Right lobe of liver (tissue), 4 donors: ENCODE measurements at regions not wholly inside any gene's neighbourhood (a gene's known extent, or its start where the extent isn't known, plus 50 kb on each side); places are given as distances from the start of the nearest gene placed in this dataset.

Source experiments
- CTCF ChIP-seq, 4 donors: fragments of 200-600 bp in 3 of 4; fragments of 450-650 bp in 1 of 4; IDR thresholded peaks; one replicate each; pipeline versions ENCODE4 v1.5.1 to v1.8.0; 2016 to 2022; ENCODE audit warnings: antibody characterized with exemption in 4 of 4, mild to moderate bottlenecking in 2 of 4
- POLR2A ChIP-seq: fragments of 450-650 bp; IDR thresholded peaks from one replicate; pipeline ENCODE4 v1.6.1; 2017; ENCODE audit warnings: antibody characterized with exemption, mild to moderate bottlenecking
- donor health status: DM: no; HTN: no; CAD: no.
- donor health status: DM: no; HTN: no; CAD: no.
- donor health status: DM: no; HTN: yes; CAD: no.

- TF ChIP-seq CTCF (IDR thresholded peaks at IDR 0.05) (no peak), POLR2A (no peak)
These were observed 69.4 kb upstream of the MORC3 start for GRCh38 chr21:36250423-36251075.
